Fibroblast of skin of right biceps (primary cell): ENCODE measurements at regions not wholly inside any gene's neighbourhood (a gene's known extent, or its start where the extent isn't known, plus 50 kb on each side); places are given as distances from the start of the nearest gene placed in this dataset.
"Not testable (repeated sequence)": the region's sequence is repeated elsewhere in the genome, so short reads cannot be mapped to it uniquely, and the experiment has no call there.

Experiments used
- DNase-seq: peaks from one replicate; pipeline ENCODE4 v3.0.0-alpha.2; 2013

GRCh38 chr6:103872233-103872632 lies 987.5 kb downstream of the HACE1 start:
- DNase-seq: no peak

DNA sequence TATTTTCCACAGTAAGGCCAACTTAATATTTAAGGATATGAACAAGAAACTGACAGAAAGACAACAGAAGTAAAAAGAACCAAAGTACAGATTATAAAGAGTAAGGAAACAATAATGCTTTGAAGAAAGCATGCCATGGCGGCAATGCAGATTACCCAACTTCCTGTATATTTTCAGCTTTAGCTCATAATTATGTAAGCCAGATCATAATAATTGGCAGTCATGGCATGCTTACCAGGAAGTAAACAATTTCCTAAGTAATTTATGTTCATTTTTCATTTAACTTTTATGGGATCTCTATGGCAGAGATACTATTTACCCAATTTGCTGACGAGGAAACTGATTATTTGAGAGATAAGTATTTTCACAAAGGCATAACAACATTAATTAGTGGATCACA lies 988.7 kb downstream of the HACE1 start:
- DNase-seq: no peak

DNA sequence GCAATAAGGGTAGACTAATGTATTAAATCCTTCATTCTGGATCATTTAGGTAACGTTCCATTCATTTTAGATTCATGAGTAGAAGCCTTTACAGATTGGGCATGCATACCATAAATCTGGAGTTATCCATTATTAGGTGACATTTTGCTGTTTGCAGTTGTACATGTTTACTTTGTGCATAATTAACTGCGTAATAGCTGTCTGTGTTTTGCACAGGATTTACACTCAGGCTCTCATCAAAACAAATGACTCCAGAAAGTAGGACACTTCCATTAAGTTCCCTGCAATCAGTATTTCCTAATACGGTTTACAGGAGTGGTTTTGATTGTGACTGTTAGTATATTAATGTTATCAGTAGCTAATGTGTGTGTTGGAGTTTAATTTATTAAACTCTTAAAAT lies 997.4 kb downstream of the HACE1 start:
- no peak for DNase-seq

GRCh38 chr6:103858003-103858402 lies 1001.7 kb downstream of the HACE1 start:
- DNase-seq: no peak

DNA sequence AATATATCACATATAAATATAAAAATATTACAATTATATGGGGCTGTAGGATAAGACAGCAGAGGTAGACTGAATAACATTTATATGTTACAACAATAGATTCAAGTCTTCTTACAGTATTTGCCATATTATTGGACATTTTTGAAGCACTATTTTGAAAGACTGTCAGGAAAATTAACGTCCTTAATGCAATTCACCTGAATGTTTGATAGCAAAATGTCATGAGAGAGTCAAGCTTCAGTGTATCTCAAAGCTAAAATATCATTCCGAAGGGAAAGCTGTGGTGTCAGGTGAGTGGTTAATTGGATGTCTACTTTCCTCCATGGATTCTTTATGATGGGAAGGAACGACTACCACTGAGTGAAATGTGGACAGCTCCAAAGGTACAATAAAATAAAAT lies 1004.0 kb downstream of the HACE1 start:
- no peak for DNase-seq

DNA sequence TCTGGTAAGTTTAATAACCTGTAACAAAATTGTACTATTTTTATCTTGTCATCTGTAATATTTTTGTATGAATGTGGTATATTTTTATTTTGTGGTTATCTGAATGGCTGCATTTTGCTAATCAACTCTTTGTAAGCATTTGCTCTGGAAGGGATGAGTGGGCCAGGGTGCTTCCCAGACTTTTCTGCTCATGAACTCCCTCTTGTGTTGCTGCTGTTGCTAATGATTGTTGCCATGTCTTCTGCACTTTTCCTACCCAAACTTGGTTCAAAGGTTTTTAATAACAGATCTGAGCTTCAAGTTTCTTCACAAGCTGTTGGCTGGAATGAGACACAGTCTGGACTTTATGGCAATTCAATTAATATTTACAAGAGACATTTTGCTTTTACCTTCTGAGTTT lies 1005.7 kb downstream of the HACE1 start:
- DNase-seq: no peak

DNA sequence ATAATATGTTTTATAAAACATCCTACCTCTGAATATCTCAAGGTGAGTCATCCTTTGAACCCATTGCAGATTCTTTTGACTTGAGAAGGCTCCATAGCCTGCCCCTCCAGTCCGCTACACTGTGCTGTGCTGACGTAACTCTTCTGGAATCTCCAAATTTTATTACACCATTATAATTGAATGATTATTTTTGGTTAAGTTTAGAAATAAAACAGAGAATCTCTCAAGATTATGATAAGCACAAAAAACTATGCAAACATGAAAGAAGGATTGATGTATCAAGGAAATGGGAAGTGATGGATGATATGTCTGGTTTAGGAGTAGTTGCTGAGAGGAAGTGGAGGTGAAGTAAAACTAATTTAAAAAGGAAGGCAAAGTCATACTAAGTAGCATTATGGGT lies 1021.3 kb downstream of the HACE1 start:
- DNase-seq: no peak

GRCh38 chr6:103826209-103826608 lies 1033.5 kb downstream of the HACE1 start:
- no peak for DNase-seq

GRCh38 chr6:103820148-103820547 lies 1039.6 kb downstream of the HACE1 start:
- DNase-seq: no peak

DNA sequence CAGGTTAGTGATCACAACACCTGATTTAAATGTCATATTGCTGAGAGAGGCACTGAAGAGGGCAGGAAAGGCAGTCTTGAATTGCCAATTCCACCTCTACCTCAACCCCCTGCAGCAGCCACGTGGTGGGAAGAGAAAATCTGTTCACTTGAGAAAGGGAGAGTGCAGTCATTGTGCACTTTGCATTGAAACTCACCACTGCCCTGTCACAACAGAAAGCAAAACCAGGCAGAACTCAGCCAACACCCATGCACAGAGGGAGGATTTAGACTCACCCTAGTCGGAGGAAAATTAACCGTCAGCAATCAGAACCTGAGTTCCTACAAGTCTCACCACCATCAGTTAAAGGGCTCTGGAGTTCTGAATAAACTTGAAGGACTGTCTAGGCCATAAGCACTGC lies 1040.2 kb downstream of the HACE1 start:
- DNase-seq: no peak

- no peak for DNase-seq
These were observed 1046.7 kb downstream of the HACE1 start for GRCh38 chr6:103812970-103813369.

DNA sequence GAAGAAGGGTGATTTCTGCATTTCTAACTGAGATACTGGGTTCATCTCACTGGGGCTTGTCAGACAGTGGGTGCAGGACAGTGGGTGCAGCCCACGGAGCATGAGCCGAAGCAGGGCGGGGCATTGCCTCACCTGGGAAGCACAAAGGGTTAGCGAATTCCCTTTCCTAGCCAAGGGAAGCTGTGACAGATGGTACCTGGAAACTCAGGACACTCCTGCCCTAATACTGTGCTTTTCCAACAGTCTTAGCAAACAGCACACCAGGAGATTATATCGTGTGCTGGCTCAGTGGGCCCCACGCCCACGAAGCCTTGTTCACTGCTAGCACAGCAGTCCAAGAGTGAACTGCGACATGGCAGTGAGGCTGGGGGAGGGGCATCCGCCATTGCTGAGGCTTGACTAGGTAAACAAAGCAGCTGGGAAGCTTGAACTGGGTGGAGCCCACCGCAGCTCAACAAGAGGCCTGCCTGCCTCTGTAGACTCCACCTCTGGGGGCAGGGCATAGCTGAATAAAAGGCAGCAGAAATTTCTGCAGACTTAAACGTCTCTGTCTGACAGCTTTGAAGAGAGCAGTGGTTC lies 1057.7 kb downstream of the HACE1 start:
- DNase-seq: not testable (repeated sequence)

GRCh38 chr6:103799971-103800670 lies 1059.6 kb downstream of the HACE1 start:
- DNase-seq: no peak

DNA sequence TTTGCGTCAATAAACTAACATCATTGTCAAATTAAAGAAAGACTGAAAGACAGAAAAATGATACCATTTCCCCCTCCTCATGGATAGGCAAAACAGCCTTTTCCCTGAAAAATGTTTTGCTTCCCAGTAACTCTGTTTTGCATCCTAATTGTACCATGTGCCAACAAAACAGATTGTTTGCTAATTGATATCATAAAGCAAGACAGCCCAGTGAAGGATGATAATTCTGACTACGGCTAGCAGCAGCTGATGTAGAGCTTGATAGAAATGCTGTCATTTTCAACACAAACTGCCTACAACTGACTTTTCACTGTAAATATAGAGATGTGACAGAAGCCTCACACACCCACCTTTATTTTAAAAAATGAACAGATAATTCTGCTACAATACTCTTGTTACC lies 1061.6 kb downstream of the HACE1 start:
- no peak for DNase-seq

DNA sequence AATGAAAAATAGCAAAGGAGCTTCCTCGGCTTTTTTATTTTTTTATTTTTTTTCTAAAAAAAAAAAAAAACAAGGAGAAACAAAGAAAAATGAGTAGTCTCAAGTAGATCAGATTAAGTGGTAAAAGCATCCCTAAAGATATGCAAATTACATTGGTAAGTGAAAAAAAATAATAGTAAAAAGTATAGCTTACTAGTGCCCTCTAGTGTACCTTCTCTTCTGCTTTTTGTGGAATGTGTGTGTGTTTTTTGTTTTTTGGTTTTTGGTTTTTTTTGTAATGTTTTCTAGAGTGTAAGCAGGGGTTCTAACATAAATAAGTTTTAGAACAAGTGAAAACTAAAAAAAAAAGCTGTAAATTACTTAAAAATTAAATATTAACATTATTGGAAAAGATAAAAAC lies 1062.0 kb downstream of the HACE1 start:
- no peak for DNase-seq

- DNase-seq: no peak
These were observed 1068.3 kb downstream of the HACE1 start for GRCh38 chr6:103791458-103791857.

GRCh38 chr6:103784117-103784516 lies 1075.6 kb downstream of the HACE1 start:
- no peak for DNase-seq

GRCh38 chr6:103783329-103783728 lies 1076.4 kb downstream of the HACE1 start:
- peak; percentile 1 for DNase-seq

- DNase-seq: no peak
These were observed 1090.3 kb downstream of the HACE1 start for GRCh38 chr6:103769431-103769830.

DNA sequence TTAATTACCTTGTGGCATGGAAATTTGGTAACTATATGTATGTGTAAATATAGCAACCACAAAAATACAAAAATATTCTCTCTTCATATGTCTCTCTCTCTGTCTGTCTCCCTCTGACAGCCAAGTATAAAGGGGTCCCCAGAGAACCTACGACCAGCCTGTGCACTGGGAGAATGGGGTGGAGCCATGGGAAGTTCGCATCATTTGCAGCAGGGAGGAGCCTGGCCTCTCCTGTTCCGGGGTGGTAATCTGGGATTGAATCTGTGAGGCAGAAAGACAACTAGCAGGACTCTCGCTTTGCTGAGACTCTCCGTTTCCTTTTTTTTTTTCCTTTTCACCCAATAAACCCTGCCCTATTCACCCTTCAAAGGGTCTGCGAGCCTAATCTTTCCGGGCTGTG lies 1109.1 kb downstream of the HACE1 start:
- DNase-seq: no peak

DNA sequence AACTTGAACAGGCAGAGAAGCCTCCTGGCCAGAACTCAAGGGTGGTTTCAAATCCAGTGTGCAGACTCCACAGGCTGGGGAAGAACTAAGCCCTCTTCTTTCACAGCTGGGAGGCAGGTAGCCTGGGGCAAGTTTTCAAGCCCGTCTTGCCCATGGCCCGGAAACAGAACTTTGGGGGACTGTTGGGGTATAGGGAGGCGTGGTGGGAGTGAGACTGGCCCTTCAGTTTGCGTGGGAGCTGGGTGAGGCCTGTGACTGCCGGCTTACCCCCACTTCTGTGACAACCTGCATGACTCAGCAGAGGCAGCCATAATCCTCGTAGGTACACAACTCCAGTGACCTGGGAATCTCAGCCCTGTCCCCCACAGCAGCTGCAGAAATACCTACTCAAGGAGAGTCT lies 1125.7 kb downstream of the HACE1 start:
- DNase-seq: no peak

DNA sequence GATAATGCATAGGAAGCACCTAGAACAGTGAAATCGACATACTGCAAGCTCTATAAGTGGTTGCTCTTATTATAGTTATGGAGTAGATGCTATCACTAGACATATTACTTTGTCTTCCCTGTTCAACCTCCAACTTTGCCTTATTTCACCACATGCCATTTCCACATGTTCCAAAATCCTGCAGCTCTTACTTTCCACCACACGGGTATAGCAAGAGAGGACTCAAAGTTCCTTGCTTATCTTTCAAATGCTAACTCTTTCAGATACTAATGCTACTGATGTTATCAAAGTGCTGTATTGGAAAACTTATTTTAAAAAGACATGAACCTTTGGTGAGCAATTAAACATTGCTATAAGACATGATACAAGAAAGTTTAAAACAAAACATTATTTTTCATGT lies 1130.1 kb downstream of the HACE1 start:
- DNase-seq: no peak

DNA sequence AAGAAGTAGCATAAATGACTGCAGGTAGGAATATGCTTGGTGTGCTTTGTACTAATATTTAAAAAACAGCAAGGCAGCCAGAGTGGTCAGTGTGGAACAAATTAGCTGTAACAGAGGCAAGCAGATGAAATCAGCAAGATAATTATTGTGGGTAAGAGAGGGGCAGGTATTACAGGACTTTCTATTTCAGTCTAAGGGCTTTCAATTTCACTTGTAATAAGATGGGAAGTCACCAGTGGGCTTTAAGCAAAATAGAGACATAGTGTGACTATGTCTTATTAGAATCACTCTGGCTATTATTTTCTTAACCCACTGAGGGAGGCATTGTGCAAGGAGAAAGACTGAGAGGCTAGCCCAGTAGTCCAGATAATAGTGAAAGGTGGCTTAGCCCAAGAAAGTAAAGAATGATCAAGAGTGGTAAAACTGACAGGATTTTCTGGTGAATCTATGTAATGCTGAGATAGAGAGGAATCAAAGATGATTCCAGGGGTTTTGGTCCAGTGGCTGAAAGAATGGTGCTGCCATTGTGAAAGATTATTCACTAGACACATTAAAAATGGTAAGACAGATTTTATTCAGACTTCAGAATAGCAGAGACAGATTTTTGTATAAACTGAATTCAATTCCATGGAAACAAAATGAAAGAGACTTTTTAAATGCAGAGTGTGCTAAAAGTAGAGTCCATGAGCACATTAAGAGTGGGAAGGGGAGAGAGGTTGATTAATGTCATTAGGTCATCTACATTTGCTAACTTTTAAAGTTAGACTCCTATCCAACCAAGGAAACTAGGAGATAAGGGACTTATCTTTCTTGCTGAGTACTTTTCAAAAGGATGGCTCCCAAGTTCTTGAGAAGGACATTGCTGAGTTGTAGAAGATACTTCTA lies 1136.0 kb downstream of the HACE1 start:
- no peak for DNase-seq

DNA sequence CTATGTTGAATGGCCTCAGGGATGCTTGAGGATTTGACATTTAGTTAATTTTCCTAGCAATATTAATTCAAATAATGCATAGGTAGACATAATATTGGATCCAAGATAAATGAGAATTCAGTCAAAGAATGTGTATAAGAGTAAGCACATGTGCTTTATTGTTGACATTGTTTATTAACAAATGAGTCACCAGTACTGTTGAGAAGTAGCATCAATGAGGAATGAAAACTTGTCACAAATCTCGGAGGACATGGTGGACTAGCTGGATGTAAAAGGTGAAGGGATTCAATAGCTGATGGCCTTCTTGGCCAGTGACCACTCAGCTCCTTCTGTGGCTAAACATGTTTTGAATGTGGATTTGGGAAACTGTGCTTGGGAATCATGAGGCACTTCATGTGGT lies 1137.0 kb downstream of the HACE1 start:
- DNase-seq: no peak
